HG02885 (cell line): ENCODE measurements at regions not wholly inside any gene's neighbourhood (a gene's known extent, or its start where the extent isn't known, plus 50 kb on each side); places are given as distances from the start of the nearest gene placed in this dataset.
"Not testable (repeated sequence)": the region's sequence is repeated elsewhere in the genome, so short reads cannot be mapped to it uniquely, and the experiment has no call there.

Experiments
- ATAC-seq: cut with Tn5 transposase; IDR thresholded peaks from one replicate; pipeline ENCODE4 v1.9.1; 2021; ENCODE audit warnings: mild to moderate bottlenecking; ENCODE audit not compliant: unreplicated experiment, poor library complexity

DNA sequence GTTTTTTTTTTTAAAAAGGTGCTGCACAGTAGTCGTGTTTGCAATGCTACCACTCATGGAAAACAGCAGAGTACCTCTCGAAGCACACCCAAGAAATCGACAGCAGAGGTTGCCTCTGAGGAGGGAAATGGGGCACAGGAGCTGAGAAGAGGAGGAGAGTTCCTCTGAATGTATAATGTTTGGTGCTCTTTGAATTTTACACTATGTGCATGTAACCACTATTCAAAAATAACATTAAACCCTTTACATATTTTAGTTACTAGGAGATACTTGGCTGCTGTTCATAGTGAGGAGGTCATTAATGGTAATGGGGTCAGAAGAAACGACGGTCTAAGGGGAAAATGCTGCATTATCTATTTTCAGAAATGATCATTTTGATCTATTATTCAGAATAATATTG is 129.4 kb upstream of the CLEC14A start:
- ATAC-seq = no peak

DNA sequence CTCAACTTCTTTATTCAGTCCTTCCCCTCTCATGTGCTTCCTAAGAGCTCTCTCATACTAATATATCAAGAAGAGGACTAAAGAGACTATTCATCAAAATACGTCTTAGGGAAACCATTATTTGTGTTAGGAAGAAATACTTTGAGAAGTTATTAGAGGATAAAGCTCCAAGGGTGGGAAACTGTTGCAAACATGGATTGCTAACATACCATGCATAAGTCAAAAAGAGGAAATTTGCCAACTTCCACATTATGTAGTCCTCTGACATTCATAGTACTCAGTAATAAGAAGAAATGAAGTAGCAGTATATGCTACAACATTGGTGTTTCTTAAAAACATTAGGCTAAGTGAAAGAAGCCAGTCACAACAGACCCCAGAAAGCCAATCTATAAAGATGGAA is 128.8 kb upstream of the CLEC14A start:
- ATAC-seq = no peak

- ATAC-seq = no peak
Measured at GRCh38 chr14:38367922-38368321, 112.0 kb upstream of the CLEC14A start.

GRCh38 chr14:38366374-38366773 is 110.5 kb upstream of the CLEC14A start:
- ATAC-seq = no peak

- ATAC-seq = no peak
Measured at GRCh38 chr14:38363217-38363616, 107.3 kb upstream of the CLEC14A start.

GRCh38 chr14:38357557-38357956 is 101.7 kb upstream of the CLEC14A start:
- no peak for ATAC-seq

DNA sequence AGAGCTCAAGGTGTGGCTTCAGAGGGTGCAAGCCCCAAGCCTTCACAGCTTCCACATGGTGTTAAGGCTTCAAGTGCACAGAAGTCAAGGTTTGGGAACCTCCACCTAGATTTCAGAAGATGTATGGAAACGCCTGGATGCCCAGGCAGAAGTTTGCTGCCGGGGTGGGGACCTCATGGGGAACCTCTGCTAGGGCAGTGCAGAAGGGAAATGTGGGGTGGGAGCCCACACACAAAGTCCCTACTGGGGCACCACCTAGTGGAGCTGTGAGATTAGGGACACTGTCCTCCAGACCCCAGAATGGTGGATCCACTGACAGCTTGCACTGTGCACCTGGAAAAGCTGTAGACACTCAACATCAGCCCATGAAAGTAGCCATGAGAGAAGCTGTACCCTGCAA is 99.6 kb upstream of the CLEC14A start:
- ATAC-seq = not testable (repeated sequence)

GRCh38 chr14:38350102-38350501 is 94.2 kb upstream of the CLEC14A start:
- ATAC-seq = no peak

DNA sequence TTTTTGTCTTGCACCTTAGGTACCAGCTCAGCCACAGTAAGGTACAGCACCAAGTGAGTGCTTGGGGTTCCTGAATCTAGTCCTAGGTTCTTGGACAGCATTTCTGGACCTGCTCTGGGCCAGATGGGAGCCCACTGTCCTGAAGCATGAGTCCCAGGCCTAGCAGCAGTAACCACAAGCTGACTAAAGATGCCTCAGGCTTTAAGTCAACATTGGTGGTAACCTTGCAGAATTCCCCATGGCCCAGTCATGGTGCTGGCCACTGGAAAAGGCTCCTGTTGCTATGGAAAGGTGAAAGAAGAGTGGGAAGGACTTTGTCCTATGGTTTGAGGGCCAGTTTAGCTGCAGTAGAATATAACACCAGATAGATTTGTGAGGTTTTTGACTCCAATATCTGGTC is 86.9 kb upstream of the CLEC14A start:
- ATAC-seq = no peak

DNA sequence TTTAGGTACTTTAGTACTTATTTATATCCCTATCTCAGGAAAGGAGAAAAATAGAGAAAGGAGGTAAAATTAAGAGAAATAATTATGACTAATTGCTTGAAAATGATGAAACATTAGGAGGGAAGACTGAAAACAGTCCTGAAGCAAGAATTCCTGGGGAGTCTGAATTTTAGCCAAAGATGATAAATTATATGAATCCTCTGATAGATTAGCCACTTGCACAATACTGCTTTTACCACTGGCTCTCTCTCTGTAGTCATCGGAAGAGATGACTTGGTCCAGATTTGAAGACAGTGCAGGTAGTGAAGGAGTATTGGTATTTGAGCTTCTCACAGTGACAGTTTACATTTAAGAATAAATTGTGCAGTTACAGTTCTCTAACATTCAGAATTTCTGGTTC is 83.8 kb upstream of the CLEC14A start:
- no peak for ATAC-seq

GRCh38 chr14:38336298-38336697 is 80.4 kb upstream of the CLEC14A start:
- ATAC-seq = no peak

DNA sequence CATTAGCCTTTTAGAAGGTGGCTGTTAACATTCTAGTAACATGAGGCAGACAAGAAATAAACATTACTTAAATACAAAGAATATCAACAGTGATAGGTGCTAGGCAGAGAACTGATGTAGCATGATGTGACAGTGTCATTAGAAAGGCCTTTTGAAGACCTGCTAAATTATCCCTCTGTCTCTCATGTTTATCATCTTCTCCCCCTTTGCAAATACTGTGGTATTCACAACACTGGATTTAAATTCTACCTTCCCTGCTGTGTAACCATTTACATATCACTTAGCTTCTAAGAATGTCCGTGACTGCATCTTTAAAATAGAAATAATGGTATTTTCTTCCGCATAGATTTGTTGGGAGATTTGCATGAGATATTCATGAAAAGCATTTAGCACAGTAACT is 74.4 kb upstream of the CLEC14A start:
- ATAC-seq = no peak

GRCh38 chr14:38329246-38329645 is 73.4 kb upstream of the CLEC14A start:
- no peak for ATAC-seq

- no peak for ATAC-seq
Measured at GRCh38 chr14:38316922-38317321, 61.0 kb upstream of the CLEC14A start.

DNA sequence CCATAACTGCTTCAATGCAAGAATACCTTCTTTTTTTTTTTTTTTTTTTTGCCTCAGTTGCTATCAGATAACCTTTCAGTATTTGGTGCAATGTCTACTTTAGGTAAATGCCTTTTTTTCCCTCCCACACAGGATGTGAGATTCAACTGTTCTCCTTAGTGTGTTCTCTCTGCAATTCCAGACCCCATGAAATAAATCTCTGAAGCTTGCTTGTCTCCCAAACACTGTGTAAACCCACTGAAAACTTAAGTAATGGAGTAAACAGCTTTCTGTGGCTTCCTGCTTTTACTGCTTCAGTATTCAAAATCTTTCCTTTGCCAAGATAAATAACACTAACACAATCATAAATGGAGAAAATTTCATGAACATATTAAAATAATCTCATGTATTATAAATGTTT is 55.8 kb upstream of the CLEC14A start:
- ATAC-seq = no peak

GRCh38 chr14:38310420-38310995 is 54.6 kb upstream of the CLEC14A start:
- no peak for ATAC-seq

DNA sequence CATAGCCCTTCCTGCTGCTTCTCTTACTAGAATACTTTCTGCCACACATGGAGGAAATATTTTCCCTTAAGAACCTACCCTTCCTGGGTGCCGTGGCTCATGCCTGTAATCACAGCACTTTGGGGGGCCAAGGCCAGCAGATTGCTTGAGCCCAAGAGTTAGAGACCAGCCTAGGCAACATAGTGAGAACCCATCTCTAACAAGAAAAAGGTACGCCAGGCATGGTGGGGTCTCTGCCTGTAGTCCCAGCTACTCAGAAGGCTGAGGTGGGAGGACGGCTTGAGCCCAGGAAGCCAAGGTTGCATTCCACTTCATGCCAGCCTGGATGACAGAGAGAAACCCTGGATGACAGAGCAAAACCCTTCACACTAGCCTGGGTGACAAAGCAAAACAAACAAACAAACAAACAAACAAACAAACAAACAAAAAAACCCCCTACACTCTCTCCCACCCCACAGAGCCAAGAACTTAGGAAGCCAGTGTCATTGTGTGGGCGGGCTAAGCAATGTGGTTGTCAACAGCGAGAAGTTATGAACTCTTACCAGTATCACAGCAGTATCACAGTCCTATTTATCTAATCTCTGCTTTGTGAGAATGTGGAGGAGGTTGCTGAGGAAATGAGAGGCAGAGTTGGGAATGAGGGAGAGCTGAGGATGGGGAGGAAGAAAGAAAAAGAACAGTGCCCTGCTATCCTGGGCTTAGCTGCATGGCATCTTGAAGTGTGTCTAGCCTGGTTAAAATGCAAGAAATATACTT is 53.8 kb upstream of the CLEC14A start:
- no peak for ATAC-seq
